ENCODE measurements at regions not wholly inside any gene's neighbourhood (a gene's known extent, or its start where the extent isn't known, plus 50 kb on each side); places are given as distances from the start of the nearest gene placed in this dataset.
"Not testable (repeated sequence)": the region's sequence is repeated elsewhere in the genome, so short reads cannot be mapped to it uniquely, and the experiment has no call there.

DNA sequence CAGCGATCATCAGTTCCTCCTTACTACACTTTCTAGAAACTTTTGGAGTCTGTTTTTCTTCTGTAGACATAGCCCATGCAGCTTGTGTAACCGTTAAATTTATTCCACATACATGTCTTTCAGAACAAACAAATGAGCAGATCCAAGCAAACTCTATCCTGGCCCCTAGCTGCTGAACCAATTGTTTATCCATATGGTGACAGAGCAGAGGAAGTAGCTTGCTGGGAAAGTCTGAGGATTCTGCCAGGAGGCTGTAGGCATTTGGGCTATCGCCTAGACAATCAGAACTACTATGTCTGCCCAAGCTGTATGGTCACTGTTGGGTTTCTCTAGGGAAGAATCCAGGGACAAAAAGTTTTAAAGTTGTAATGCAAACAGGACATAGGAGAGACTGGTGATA, 343.7 kb downstream of the SPRY2 start:
- no peak for DNase-seq (ENCODE audit: low read depth in 4 of 4, low spot score in 3 of 4)

DNA sequence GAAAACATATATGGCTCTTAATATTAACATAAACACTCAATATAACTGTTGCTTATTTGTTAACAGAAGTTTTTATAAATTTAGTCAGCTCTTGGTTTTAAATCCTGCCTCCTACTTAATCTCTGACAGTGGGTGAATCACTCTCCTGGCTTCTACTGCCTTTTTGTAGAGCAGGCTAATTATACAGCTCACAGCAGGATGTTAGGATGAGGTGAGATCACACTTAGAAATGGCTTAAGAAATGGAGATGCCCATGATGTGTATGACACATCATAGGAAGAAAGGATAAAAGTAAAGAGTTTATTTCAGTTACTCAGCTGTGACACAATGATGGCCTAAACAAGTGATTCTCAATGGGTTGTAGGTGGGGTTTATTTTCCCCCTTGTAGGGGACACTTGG, 345.6 kb downstream of the SPRY2 start:
- DNase-seq (ENCODE audit: low read depth in 4 of 4, low spot score in 3 of 4), result no peak

DNA sequence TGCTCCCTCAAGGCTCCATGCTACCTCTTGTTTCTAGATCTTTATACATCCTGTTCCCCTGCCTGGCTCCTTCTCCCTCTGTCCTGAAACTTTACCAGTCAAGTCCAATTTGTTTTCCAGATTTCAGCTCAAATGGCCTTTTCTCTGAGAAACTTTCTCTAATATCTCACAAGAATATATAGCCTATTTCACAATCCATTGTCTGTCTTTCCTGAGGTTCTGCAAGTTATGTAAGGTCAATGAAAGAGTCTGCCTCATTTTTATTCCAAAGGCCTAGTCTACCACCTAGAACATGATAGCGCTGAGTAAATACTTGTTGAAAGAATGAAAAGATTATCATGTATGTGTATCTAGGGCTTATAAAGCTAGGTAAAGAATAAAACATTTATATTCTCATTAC, 348.8 kb downstream of the SPRY2 start:
- no peak for DNase-seq (ENCODE audit: low read depth in 4 of 4, low spot score in 3 of 4)

DNA sequence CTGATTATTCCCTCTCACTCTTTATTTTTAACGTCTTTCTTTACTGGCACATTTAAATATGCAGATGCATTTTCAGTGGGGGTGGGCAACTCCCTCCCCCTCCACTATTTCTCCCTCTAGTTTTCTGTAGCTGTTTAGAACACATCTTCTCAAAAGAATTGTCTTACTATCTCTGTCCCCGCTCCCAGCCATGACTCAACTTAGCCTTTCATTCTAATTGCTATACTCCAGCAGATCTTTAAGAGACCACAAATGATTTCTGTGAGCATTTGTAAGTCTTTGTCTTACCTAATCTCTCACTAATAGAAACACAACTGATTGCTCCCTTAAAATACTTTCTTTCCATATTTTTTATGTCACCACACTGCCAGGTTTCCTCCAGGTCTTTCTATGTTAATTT, 350.9 kb downstream of the SPRY2 start:
- no peak for DNase-seq (ENCODE audit: low read depth in 4 of 4, low spot score in 3 of 4)

DNA sequence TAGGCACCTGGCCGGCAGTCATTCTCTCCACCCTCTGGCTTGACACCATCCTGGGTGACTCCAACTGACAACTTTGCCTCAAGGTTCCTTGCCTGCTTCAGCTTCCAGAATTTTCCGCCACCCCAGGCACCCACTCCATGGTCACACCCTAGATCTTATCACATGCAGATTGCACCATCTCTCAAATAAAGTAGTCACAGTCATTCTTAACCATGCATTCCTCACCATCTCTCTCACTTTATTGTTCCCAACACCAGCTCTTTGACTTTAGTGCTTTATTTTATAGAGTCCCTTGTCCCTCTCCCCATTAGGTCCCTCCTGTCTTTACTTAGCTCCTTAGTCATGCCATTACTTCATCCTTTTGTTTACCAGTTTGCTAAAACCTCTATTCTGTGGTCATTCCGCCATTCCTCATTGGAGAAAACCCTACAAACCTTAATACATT, 351.7 kb downstream of the SPRY2 start:
- DNase-seq (ENCODE audit: low read depth in 4 of 4, low spot score in 3 of 4), result no peak

DNA sequence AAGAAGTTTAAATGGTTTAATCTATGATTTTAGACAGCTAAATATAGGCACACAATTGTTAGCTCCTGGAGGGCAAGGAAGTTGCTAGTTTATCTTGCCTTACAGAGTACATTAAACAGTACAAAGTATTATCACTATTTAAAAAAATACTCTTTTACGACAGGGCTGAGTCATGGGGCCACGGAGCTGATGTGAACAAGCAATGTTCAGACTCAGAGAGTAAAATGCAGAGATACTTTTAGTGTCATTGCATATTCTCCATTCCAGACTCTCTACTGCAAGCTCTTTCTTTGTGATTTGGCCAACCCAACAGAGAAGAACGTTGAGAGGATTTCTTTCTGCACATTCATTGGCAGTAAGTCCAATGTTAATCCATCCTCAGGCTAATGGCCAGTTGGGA, 352.4 kb downstream of the SPRY2 start:
- no peak for DNase-seq (ENCODE audit: low read depth in 4 of 4, low spot score in 3 of 4)

DNA sequence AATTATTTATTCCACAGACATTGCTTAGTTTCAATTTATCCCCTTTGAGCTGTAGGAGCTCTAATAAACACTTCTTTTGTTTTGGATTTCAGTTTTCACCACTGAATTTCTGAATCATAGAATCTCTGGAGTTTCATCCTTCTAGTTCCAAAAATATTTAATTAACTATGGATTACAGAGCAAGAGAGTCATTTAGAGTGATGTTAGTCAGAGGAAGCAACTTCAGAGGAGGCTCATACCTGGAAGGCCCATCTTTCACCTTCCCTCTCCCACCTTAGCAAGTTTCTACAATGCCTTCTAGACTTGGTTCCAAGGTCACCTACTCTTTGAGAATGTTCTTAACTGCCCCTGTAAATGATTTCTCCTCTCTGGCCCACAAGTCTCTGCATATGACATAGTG, 353.2 kb downstream of the SPRY2 start:
- no peak for DNase-seq (ENCODE audit: low read depth in 4 of 4, low spot score in 3 of 4)

DNA sequence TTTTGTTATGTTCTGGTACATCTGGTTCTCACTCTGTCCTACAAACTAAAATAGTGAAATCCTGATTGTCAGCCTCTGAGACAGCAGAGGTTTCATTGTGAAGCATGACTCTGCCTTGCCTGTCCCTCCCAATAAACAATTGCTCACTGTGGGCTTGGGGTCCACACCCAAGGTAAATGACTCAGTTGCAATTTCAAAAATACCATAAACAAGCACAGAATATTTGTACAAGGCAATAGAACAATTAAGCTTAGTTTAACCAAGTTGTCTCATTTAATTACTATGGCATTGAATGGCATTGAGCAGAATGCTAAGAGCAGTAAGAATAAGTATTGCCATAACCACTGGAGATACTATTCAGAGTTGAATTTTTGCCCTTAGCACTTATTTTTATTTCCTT, 353.6 kb downstream of the SPRY2 start:
- DNase-seq (ENCODE audit: low read depth in 4 of 4, low spot score in 3 of 4), result no peak

DNA sequence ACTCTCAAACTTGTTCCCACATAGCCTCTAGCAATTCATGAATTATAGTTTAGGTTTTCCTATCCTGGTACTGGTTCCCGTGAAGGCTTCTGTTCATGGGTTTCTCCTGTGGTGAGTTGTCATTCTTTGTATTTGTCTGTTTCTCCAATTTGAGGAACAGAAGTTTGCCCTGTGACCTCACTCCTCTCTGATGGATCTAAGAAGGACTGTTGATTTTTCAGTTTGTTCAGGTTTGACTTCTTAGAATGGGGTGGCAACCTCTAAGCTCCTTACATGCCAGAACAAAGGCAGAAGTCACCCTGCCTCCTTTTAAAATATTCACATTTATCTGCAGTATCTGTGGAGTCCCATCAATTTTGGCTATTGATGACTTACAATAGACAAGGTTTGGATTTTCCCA, 354.0 kb downstream of the SPRY2 start:
- no peak for DNase-seq (ENCODE audit: low read depth in 4 of 4, low spot score in 3 of 4)

DNA sequence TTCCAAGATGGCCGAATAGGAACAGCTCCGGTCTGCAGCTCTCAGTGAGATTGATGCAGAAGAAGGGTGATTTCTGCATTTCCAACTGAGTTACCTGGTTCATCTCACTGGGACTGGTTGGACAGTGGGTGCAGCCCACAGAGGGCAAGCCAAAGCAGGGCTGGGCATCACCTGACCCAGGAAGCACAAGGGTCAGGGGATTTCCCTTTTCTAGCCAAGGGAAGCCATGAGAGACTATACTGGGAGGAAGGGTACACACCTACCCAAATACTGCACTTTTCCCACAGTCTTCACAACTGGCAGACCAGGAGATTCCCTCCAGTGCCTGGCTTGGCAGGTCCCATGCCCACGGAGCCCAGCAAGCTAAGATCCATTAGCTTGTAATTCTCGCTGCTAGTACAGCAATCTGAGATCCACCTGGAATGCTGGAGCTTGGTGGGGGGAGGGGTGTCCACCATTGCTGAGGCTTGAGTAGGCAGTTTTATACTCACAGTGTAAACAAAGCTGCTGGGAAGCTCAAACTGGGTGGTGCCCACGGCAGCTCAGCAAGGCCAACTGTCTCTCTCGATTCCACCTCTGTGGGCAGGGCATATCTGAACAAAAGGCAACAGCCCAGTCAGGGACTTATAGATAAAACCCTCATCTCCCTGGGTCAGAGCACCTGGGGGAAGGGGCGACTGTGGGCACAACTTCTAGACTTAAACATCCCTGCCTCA, 365.8 kb downstream of the SPRY2 start:
- DNase-seq (ENCODE audit: low read depth in 4 of 4, low spot score in 3 of 4), result not testable (repeated sequence)

DNA sequence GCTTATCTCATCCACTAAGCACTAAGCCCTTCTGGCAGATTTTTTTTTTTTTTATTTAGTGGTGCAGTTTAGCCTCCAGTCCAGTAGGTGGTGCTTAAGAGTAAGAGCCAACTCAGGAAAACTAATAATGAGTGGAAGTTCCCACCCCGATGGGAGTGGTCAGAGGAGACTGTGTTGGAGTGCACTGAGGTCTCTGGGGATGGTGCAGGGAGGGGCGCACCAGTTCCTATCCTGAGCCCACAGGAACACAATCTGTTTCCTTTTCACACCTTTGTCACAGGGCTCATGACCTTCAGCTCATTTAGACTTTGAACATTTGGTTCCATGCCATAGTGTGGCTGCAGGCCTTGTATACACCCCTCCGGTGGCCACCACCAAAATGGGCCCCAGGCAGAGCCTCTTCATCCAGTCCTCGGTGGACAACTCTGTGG, 367.4 kb downstream of the SPRY2 start:
- no peak for DNase-seq (ENCODE audit: low read depth in 4 of 4, low spot score in 3 of 4)

DNA sequence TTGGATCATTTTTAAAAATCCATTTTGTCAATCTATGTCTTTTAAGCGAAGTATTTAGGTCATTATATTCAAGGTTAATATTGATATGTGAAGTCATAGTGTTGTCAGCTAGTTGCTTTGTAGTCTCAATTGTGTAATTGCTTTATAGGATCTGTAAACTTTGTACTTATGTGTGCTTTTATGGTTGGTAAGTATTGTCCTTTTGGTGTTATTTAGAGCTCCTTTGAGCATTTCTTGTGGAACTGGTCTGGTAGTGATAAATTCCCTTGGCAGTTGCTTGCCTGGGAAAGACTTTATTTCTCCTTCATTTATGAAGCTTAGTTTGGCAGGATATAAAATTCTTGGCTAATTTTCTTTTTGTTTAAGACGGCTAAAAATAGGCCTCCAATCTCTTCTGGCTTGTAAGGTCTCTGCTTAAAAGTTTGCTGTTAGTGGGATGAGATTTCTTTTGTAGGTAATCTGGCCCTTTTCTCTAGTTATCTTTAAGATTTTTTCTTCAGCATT, 368.8 kb downstream of the SPRY2 start:
- DNase-seq (ENCODE audit: low read depth in 4 of 4, low spot score in 3 of 4), result no peak

DNA sequence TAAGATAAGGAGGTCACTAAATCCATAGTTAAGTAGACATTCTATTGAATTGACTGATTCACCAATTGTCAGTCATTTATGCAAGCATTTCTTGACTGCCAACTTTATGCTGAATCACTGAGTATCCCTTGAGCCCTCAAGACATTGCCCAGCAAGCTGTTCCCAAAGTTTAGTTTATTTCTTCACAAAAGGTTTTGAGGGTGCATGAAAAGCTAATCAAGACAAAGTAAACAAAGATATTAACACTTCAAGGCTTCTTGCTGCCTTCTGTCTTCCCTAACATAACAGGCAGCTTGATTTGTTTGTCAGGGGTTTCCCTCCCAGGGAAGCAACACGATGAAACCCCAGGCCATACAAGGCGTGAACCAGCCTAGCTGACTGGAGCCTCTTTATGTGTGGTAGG, 374.4 kb downstream of the SPRY2 start:
- no peak for DNase-seq (ENCODE audit: low read depth in 4 of 4, low spot score in 3 of 4)

DNA sequence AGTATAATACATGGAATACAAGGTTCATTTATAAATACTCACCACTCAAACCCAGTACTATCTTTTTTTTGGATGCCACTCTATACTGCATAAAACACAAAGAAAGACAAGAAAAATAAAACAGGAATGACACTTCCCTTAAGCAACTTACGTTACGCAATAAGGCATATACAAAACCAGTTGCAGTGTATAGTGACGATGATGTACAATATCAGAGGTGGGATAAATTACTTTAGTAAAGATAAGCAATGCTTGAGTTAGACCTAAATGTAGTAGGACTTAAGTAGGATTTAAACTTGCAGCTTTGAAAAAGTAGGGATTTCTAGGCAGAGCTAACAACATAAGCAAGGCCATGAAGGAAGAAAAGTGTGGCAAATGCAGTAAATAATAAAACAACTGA, 374.9 kb downstream of the SPRY2 start:
- DNase-seq (ENCODE audit: low read depth in 4 of 4, low spot score in 3 of 4), result no peak

DNA sequence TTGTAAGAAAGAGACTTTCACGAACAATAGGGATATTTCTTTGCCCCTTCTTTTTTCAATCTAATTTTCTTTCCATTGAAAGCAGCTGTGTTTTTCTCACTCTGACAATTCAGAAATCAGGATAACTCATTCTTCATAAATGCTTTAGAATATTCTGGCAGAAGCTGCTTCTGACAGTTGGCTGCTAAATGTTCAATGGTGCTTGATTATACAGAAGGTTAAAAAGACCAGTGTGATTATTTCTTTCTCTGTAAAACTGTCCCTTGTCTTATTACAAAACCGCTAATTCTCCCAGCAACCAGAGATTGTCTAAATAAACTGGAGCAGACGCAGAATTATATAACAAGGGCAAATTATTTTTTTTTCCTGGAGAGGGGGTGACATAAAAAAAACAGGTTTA, 394.4 kb downstream of the SPRY2 start:
- DNase-seq (ENCODE audit: low read depth in 4 of 4, low spot score in 3 of 4), result no peak

DNA sequence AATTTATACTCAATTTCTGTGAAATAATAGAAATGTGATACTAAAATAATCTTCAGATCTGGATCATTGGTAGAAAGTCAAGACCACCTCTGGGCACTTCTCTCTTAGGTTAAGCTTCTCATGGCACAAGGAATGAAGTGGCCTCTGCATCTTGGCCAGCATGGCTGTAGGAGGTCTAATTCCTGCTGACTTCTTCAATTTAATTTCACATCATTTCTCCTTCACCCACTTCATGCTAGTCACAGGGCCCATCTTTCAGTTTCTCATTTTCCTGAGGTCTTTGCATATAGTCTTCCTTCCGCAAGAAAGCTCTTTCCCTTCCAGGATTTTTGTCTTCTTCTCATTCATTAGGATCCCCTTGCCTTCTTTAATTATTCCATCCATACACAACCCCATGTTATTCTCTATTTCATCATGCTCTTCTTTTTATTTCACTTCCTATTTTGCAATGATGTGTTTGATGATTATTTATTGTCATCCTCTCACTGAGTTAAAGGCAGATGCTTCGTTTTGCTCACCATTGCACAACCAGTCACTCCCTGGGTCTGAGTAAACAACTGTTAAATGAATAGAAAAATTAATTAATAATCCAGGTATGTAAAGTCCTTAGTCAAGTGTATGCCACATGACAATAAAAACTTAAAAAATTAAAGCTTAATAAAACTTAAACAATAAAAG, 397.4 kb downstream of the SPRY2 start:
- no peak for DNase-seq (ENCODE audit: low read depth in 4 of 4, low spot score in 3 of 4)

DNA sequence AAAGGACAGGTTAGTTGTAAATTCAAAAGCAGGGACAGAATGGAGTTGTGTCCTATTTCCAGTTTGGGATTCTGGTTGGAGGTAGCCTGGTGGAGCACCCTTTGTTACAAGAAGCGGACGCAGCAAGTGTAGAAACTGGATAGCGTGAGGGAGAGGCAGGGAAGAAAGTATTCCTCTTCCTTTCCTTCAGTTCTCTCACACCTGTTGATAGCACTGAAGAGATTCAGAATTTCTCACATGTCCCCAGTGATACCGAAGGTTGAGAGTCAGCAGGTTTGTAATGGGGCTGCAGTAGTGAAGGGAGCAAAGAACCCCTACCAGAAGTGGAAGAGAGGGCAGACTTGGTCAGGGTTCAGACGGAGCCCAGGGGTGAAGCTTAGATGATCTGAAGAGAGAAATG, 399.2 kb downstream of the SPRY2 start:
- no peak for DNase-seq (ENCODE audit: low read depth in 4 of 4, low spot score in 3 of 4)

DNA sequence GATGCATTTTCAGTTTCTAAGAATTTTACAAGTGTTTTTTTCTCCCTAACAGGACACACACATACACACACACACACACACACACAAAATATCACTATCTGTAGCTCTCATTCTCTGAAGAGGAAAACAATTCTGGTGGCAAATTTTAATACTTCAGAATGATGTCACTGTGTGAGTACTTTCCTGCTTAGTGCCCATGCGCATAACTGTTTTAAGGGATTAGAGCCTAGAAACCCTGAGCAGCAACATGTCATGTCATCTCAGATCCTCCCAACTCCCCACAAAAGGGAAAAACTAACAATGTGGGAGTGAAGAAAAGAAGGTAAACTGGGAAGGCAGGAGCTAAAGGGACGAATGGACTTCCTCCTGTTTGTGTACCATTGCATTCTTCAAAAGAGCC, 401.2 kb downstream of the SPRY2 start:
- no peak for DNase-seq (ENCODE audit: low read depth in 4 of 4, low spot score in 3 of 4)

DNA sequence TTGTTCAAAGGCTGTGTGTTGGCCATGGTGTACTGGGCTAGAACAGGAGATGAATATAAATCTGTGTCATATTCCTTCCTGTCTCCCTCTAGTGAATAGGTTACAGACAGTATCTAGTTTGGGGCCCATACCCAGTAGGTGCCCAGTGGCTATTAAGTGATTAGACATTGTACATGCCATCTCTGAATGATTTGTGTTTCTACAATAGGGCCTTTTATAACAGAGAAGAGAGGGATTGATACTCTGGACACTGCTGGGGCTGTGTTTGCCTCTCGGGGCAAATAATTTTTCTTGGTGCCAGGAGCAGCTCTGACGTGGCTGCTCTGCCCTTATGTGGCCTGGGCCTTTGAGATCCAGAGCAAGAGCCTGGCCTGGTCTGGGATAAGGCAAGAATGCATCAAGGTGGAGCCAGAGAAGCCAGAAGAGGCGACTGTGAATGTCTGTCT, 403.1 kb downstream of the SPRY2 start:
- no peak for DNase-seq (ENCODE audit: low read depth in 4 of 4, low spot score in 3 of 4)

DNA sequence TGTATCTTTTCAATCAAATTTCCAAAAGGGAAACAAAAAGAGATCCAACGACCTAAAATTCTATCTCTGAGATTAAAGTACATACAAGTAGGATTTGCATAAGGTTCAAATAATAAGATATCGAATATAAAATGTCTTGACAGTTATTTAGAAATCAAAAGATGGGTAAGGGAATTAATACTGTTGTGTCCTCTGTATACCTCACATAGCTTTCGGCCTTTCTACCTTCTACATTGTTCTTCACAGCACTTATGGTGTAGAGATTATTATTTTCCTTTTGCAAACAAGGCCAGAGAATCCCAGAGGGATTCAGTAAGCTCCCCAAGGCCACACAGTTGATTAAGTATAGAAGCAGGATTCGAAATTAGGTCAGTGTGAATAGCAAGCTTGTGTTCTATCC, 403.6 kb downstream of the SPRY2 start:
- no peak for DNase-seq (ENCODE audit: low read depth in 4 of 4, low spot score in 3 of 4)

DNA sequence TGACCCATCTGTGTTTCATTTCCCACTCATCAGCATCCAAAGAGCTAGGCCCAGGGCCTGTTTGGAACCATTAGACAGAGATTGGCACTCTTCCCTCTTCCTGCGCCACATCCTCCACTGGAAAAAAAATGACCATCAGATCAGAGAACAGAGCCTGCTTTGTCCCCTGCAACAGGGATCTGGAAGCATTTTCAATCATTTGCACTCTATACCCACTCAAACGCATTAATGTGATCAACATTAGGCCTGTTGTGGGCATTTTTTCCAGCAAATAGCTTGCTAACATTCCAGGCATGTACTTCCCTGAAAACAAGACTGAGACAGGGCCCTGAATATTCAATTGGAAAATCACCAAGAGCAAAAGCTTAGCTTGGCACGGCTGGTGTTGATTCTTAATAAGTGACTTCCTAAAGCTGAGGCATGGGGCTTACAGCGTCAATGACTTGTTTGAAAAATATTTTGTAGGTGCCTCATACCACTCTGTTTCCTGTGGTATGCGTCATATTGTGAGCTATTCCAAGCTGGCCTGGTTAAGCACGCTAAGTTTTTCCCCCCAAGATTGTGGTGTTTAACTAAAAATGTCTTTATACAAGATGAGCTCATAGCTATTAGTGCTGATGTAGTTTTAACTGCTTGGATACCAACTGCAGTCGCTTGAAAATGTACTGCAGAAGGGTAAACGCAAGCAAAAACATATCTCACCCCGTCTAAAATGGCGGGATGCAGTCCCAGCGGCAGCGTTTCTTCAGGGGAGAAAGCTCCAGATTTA, 404.4 kb downstream of the SPRY2 start:
- DNase-seq (ENCODE audit: low read depth in 4 of 4, low spot score in 3 of 4), result no peak

DNA sequence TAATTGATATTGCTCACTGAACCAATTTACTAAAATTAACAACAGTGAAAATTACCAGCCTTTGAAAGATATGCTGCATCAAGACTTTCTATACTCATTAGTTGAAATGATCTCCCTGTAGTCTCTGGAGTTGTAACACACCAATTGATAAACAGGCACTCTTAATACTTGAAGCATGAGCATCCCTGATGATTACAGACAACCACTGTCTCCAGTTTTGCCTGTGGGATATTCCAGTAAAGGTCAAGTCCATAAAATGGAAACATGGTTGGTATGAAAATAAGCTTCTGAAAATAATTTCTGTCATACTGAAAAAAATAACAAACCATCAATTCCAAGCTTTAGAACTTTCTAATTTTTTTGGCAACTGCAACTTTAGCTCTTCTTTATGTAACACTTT, 405.8 kb downstream of the SPRY2 start:
- no peak for DNase-seq (ENCODE audit: low read depth in 4 of 4, low spot score in 3 of 4)

All from right renal pelvis (tissue), 4 donors.